ENCODE measurements at regions not wholly inside any gene's neighbourhood (a gene's known extent, or its start where the extent isn't known, plus 50 kb on each side); places are given as distances from the start of the nearest gene placed in this dataset.

DNA sequence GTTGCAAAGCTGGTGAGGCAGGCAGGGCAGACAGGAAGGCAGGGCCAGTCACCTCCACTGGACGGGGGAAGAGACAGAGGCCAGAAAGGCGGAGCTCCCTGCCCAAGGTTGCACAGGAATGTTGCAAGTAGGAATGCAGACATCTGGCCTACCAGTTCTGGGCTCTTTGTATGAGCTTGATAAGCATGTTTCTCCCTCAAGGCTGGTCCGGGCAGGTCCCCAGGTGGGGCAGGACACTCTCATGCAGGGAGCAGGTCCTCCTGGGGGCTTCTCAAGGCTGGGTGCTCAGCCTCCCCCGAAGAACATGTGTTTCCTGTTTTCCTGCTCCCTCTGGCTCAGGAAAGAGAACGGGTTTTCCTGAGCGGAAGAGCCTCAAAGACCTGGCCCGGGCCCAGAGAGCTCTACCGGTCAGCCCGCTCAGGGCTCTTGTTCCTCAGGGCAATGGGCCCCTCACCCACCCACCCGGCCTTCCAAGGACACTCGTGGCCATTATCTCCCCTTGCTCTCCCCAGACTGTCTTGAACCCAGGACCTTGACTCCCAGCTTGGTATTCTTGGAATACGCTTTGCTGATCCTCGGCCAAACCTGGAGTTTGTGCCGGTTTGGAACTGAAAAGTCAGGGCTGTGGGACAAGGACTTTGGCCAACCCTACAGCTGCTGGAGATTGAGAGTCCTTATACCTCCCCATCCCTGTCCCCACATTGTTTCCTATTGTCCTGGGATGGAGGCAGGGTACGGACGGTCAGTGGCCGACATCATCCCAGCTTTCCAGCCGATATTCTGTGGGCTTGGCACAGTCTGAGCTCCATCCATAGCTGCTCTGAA, 87.7 kb upstream of the HAAO start:
- no peaks in the 10 kb centered on the region for H3K27me3 ChIP-seq (replicated peaks)
- no peak overlapping the region for H3K27ac ChIP-seq
- no peaks in the 10 kb centered on the region for H3K9me3 ChIP-seq (replicated peaks)
- H3K4me3 ChIP-seq, result no peak overlapping the region
- 0 out of 2 replicates have a peak, but pooled peaks cover 5% of the 10 kb centered on the region for H3K4me1 ChIP-seq (replicated peaks)
- no peak for DNase-seq (ENCODE audit: low read depth in 1 of 2, low spot score in 2 of 2)
- no peaks in the 10 kb centered on the region for H3K36me3 ChIP-seq

DNA sequence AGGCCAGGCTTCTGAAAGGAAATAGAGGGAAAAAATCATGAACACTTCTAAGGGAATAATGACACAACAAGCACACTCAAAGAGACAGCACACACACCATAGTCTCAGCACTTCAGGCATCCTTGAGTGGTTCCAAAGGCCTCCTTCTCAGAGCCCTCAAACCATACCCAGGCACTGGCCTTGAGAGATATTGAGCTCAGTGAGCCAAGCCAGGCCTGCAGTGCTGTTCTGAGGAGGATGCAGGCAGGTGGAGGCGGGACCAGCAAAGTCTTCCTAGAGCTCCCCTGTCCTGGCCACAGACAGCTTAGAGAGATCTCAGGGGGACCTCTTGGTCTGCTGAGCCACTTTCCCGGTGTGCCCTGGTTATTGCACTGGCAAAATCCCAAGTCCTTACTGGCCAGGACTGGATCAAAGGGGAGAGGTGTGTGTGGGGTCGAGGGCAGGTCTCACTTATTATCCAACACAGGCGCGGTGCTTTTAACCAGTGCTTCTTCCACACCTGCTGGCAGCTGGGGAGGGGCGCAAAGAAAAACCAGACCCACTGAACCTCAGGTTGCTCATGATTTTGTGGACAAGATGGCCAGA, 86.8 kb upstream of the HAAO start:
- H3K4me1 ChIP-seq (replicated peaks), result 0 out of 2 replicates have a peak, but pooled peaks cover 5% of the 10 kb centered on the region
- H3K9me3 ChIP-seq (replicated peaks), result no peaks in the 10 kb centered on the region
- H3K36me3 ChIP-seq, result no peaks in the 10 kb centered on the region
- H3K4me3 ChIP-seq, result no peak overlapping the region
- H3K27ac ChIP-seq, result no peak overlapping the region
- DNase-seq (ENCODE audit: low read depth in 1 of 2, low spot score in 2 of 2), result no peak
- H3K27me3 ChIP-seq (replicated peaks), result no peaks in the 10 kb centered on the region

DNA sequence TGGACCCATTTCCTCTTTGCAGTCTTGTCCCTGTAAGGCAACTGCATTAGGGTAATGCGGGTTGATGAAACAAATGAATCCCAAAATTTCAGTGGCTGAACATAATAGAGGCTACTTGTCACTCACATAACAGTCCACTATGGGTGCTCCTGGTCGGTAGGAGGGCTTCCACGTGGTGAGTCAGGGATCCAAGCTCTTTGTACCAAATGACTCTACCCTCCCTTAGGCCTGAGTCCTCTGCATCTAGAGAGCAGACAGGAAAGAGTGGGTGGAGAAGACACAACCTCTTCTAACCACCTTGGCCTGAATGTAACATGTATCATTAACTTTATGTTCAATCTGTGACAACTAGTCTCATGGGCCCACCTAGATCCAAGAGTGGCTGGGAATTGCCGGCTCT, 86.2 kb upstream of the HAAO start:
- Histone ChIP-seq H3K27ac (no peak overlapping the region), H3K4me1 (replicated peaks) (0 out of 2 replicates have a peak, but pooled peaks cover 5% of the 10 kb centered on the region), H3K4me3 (no peak overlapping the region), H3K36me3 (no peaks in the 10 kb centered on the region), H3K9me3 (replicated peaks) (no peaks in the 10 kb centered on the region), H3K27me3 (replicated peaks) (no peaks in the 10 kb centered on the region)
- DNase-seq (ENCODE audit: low read depth in 1 of 2, low spot score in 2 of 2), result no peak

DNA sequence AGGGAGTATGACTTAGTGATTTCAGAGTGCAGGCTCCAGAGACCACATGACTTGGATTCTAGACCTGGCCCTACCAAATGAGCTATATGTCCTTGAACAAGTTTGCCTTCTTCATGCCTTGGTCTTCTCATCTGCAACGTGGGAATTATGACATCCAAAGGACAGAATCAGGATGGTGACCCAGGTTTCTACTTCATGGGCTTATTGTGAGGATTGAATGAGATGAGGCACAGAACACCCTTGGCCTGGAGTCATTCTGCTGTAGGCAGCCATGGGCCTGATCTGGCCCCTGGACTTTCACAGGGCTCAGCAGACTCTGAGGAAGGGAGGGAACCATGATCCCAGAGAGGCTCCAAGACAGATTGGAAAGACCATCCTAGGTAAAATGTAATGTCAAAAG, 85.6 kb upstream of the HAAO start:
- H3K4me1 ChIP-seq (replicated peaks), result 0 out of 2 replicates have a peak, but pooled peaks cover 5% of the 10 kb centered on the region
- H3K27me3 ChIP-seq (replicated peaks), result no peaks in the 10 kb centered on the region
- no peaks in the 10 kb centered on the region for H3K36me3 ChIP-seq
- no peak overlapping the region for H3K27ac ChIP-seq
- no peak overlapping the region for H3K4me3 ChIP-seq
- DNase-seq (ENCODE audit: low read depth in 1 of 2, low spot score in 2 of 2), result no peak
- no peaks in the 10 kb centered on the region for H3K9me3 ChIP-seq (replicated peaks)

DNA sequence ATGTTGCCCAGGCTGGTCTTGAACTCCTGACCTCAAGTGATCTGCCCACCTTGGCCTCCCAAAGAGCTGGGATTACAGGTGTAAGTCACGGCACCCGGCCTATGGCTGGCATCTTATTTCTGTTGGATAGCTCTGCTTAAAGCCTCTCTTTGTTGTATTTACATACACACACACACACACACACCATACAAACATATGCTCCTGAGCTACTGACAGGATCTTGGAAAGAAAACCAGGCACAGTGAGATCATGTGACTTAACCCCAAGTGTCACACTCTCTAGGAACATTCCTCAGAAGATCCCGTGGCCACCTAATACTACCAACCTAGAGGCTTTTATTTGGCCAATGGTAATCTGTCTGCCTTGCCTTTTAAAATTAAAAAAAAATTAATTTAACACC, 85.1 kb upstream of the HAAO start:
- no peak for DNase-seq (ENCODE audit: low read depth in 1 of 2, low spot score in 2 of 2)
- Histone ChIP-seq H3K36me3 (no peaks in the 10 kb centered on the region), H3K9me3 (replicated peaks) (no peaks in the 10 kb centered on the region), H3K27ac (no peak overlapping the region), H3K4me3 (no peak overlapping the region), H3K4me1 (replicated peaks) (0 out of 2 replicates have a peak, but pooled peaks cover 5% of the 10 kb centered on the region), H3K27me3 (replicated peaks) (no peaks in the 10 kb centered on the region)

DNA sequence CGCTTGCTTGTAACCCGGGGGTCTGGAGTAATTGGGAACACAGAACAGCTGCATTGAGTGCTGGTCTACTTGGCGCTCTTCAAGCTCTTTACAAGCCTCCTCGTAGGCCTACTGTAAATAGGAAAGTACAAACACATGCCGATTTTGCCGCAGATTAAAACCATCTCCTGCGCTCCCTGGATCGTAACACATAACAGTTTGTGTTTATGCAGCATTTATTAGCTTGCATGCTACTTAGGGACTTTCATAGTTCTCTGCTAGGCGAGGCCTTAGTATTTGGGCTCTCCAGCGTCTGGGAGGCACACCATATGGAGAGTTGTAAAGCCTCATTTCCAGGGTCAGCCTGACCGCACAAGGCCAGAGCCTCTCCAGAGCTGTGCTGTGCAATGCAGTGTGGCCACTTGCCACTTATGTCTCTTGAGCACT, 84.0 kb upstream of the HAAO start:
- Histone ChIP-seq H3K9me3 (replicated peaks) (no peaks in the 10 kb centered on the region), H3K27ac (no peak overlapping the region), H3K4me3 (no peak overlapping the region), H3K4me1 (replicated peaks) (no peaks in the 10 kb centered on the region), H3K27me3 (replicated peaks) (no peaks in the 10 kb centered on the region), H3K36me3 (no peaks in the 10 kb centered on the region)
- DNase-seq (ENCODE audit: low read depth in 1 of 2, low spot score in 2 of 2), result no peak

DNA sequence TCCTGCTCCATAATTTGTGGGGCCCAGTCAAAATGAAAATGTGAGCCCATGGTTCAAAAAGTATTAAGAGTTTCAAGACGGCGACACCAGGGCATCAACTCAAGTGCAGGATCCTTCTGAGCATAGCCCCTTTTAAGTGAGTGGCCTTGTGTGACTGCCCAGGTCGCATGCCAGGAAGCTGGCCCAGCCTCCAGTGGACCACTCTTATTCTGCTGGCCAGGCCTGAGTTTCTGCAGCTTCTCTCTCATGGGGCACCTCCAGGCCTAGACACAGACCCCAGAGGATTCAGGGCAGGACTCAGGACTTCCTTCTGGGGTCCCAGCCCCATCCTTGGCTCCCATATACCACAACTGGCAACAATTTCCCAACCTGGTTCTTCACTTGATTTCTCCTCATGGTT, 83.5 kb upstream of the HAAO start:
- H3K4me3 ChIP-seq, result no peak overlapping the region
- no peaks in the 10 kb centered on the region for H3K27me3 ChIP-seq (replicated peaks)
- DNase-seq (ENCODE audit: low read depth in 1 of 2, low spot score in 2 of 2), result no peak
- H3K27ac ChIP-seq, result no peak overlapping the region
- H3K9me3 ChIP-seq (replicated peaks), result no peaks in the 10 kb centered on the region
- H3K4me1 ChIP-seq (replicated peaks), result no peaks in the 10 kb centered on the region
- H3K36me3 ChIP-seq, result no peaks in the 10 kb centered on the region

DNA sequence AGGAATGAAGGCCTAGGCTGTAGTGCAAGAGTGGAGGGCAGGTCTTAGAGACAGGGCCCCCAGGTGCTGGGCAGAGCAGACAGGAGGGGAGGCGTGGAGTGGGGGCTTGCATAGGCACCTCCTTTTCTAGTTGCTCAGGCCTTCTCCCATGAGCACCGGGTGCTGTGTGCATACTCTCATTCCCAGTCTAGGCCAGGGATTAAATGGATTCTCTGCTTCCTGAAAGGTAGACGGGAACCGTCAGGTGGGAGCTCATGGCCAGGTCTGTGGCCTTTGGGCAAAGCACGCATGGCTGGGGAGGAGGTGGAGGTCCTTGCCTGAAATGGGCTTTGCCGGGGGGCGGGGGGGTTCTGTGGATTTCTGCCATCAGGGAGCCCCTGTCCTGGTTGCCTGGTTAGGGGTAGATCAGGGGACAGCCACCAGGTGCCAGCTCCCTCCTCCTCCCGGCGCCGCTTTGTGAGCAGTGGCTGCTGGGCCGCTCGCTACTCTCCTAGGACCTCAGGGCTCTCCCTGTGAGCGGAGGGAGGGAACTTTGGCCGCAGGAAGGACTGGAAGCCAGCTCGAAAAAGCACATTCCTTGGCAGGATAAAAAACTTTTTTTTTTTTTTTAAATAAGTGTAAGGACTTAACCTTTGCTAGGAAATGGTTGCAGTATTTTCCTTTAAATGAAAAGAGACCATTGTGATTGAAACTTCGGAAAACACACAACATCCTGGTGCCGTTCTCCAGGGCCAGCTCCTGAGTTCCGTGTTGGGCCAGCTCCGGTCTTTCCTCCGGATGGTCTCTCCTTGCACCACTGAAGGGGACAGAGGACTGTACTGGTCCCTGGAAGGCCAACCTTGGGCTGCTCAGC, 82.8 kb upstream of the HAAO start:
- H3K27ac ChIP-seq, result no peak overlapping the region
- DNase-seq (ENCODE audit: low read depth in 1 of 2, low spot score in 2 of 2), result no peak
- no peaks in the 10 kb centered on the region for H3K36me3 ChIP-seq
- H3K9me3 ChIP-seq (replicated peaks), result no peaks in the 10 kb centered on the region
- no peaks in the 10 kb centered on the region for H3K4me1 ChIP-seq (replicated peaks)
- no peak overlapping the region for H3K4me3 ChIP-seq
- H3K27me3 ChIP-seq (replicated peaks), result no peaks in the 10 kb centered on the region

DNA sequence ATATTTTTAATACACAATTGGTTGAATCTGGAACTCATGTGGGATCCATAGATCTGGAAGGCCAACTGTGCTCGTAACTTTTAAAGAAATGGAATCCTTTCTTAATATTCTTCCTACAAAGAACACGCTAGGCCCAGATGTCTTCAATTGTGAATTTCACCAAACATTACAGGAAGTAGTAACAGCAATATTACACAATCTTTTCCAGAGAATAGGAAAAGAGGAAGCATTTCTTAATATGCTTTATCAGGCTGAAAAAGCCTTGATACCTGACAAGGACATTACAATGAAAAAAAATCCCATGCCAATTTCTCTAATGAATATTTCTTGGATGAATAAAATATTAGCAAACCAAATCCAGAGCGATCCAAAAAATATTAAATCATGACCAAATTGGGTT, 80.3 kb upstream of the HAAO start:
- no peaks in the 10 kb centered on the region for H3K4me1 ChIP-seq (replicated peaks)
- no peak for DNase-seq (ENCODE audit: low read depth in 1 of 2, low spot score in 2 of 2)
- H3K36me3 ChIP-seq, result no peaks in the 10 kb centered on the region
- H3K27me3 ChIP-seq (replicated peaks), result no peaks in the 10 kb centered on the region
- no peak overlapping the region for H3K4me3 ChIP-seq
- H3K27ac ChIP-seq, result no peak overlapping the region
- peaks cover 6% of the 10 kb centered on the region for H3K9me3 ChIP-seq (replicated peaks)

DNA sequence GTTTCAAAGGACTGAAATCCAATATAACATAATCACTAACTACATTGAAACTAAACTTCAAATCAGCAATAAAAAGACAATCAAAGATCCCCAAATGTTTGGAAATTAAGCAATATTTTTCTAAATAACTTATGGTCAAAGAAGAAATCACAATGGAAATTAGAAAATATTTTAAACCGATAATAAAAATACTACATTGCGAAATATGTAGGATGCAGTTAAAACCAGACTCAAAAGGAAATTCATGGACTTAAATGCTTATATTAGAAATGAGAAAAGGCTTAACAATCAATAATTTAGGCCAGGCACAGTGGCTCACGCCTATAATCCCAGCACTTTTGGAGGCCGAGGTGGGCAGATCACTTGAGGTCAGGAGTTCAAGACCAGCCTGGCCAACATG, 79.0 kb upstream of the HAAO start:
- Histone ChIP-seq H3K27me3 (replicated peaks) (no peaks in the 10 kb centered on the region), H3K36me3 (no peaks in the 10 kb centered on the region), H3K9me3 (replicated peaks) (peaks cover 6% of the 10 kb centered on the region), H3K27ac (no peak overlapping the region), H3K4me1 (replicated peaks) (no peaks in the 10 kb centered on the region), H3K4me3 (no peak overlapping the region)
- DNase-seq (ENCODE audit: low read depth in 1 of 2, low spot score in 2 of 2), result no peak

DNA sequence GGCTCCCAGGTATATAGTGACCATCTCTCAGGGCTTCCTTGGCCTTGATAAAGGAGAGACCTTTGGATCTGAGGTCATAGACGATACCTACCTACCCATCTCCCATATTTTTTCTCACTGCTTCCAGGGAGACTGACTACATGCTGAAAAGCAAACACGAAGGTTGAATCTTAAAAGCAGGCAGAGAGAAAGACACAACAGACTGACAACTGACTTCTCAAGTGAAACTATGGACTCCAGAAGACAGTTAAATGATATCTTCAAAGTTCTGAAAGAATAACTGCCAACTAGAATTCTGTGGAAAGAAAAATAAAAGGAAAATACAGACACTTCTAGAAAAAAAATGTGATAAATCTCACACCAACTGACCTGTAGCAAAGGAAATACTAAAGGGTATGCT, 76.5 kb upstream of the HAAO start:
- H3K4me3 ChIP-seq, result no peak overlapping the region
- no peaks in the 10 kb centered on the region for H3K27me3 ChIP-seq (replicated peaks)
- DNase-seq (ENCODE audit: low read depth in 1 of 2, low spot score in 2 of 2), result no peak
- H3K9me3 ChIP-seq (replicated peaks), result peaks cover 6% of the 10 kb centered on the region
- H3K27ac ChIP-seq, result no peak overlapping the region
- H3K36me3 ChIP-seq, result no peaks in the 10 kb centered on the region
- H3K4me1 ChIP-seq (replicated peaks), result no peaks in the 10 kb centered on the region

DNA sequence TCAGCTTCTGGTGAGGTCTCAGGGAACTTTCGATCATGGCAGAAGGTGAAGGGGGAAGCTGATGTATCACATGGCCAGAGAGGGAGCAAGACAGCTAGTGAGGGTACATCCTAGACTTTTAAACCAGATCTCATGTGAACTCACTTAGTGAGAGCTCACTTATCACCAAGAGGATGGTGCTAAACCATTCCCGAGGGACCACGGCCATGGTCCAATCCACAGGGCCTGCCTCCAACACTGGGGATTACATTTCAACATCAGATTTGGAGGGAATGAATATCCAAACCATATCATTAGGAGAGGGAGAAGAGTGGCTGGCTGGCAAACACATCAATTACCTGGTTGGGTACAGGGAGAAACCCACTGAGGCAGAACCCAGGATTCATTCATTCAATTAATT, 75.7 kb upstream of the HAAO start:
- no peak for DNase-seq (ENCODE audit: low read depth in 1 of 2, low spot score in 2 of 2)
- Histone ChIP-seq H3K27ac (no peak overlapping the region), H3K36me3 (no peaks in the 10 kb centered on the region), H3K27me3 (replicated peaks) (no peaks in the 10 kb centered on the region), H3K9me3 (replicated peaks) (peaks cover 6% of the 10 kb centered on the region), H3K4me3 (no peak overlapping the region), H3K4me1 (replicated peaks) (no peaks in the 10 kb centered on the region)

DNA sequence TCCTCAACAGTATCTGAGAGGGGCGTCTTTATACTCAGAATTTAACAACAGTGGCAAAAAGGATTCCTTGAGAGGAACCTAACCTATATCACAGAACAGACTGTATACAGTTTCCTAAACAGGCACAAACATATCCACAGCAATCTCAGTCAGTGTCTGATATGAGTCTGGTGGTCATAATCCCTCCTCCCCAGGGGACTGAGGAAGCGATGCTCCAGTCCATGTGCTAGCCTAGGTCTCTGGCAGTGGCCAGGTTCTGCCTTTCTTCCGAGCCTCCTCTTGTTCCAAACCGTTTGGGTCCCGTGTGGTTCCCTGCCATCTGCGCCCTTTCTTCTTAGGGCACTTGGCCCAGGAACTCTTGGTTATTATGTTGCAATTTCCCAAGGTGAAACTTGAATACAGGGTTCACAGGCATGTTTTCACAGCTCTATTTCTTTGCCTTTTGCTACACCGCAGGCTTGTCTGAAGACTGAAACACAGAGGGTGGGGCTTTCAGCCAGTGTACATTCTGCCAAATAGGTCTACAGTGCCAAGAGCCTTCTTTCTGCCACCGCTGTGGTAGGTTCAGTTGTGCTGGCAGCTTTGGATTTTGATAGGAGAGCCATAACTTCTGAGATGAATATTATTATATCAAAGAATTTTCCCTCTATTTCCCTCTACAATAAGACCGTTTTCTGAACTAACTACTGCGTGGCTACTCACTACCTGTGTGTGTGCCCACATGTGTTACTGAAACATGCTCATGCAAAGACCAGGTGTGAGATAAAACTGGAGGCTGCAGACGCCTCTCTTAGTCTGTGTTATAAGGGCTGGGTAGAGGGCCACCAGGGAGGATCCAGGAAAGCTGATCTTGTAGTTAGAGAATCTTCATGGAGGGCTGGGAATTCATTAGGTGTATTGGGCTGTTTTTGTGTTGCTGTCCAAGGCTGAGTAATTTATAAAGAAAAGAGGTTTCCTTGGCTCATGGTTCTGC, 75.0 kb upstream of the HAAO start:
- H3K27ac ChIP-seq, result no peak overlapping the region
- DNase-seq (ENCODE audit: low read depth in 1 of 2, low spot score in 2 of 2), result no peak
- no peaks in the 10 kb centered on the region for H3K27me3 ChIP-seq (replicated peaks)
- H3K9me3 ChIP-seq (replicated peaks), result peaks cover 6% of the 10 kb centered on the region
- H3K36me3 ChIP-seq, result no peaks in the 10 kb centered on the region
- H3K4me3 ChIP-seq, result no peak overlapping the region
- H3K4me1 ChIP-seq (replicated peaks), result no peaks in the 10 kb centered on the region
